ENCODE measurements at regions not wholly inside any gene's neighbourhood (a gene's known extent, or its start where the extent isn't known, plus 50 kb on each side); places are given as distances from the start of the nearest gene placed in this dataset.
"Not testable (repeated sequence)": the region's sequence is repeated elsewhere in the genome, so short reads cannot be mapped to it uniquely, and the experiment has no call there.

- WGBS: 87% methylated on average over 6 of the region's 11 CpGs
- Histone ChIP-seq H3K9me3 (peaks cover 10% of the 10 kb centered on the region), H3K4me3 (no peak overlapping the region), H3K27ac (no peak overlapping the region), H3K27me3 (peaks cover 2% of the 10 kb centered on the region), H3K4me1 (no peaks in the 10 kb centered on the region), H3K36me3 (no peaks in the 10 kb centered on the region)
- DNase-seq (ENCODE audit: low spot score in 2 of 2): peak in 1 of 2 donors; percentile 16
- TF ChIP-seq POLR2A (IDR thresholded peaks at IDR 0.05) (no peak), EP300 (IDR thresholded peaks at IDR 0.05) (no peak), POLR2AphosphoS5 (IDR thresholded peaks at IDR 0.05) (no peak), CTCF (IDR thresholded peaks at IDR 0.05) (no peak)
These were observed 69.2 kb upstream of the SHANK2 start for GRCh38 chr11:71321433-71322191.

GRCh38 chr11:71316701-71317100, 64.3 kb upstream of the SHANK2 start:
- no peak overlapping the region for H3K4me3 ChIP-seq
- DNase-seq (ENCODE audit: low spot score in 2 of 2): no peak
- H3K36me3 ChIP-seq: no peaks in the 10 kb centered on the region
- H3K27ac ChIP-seq: no peak overlapping the region
- H3K4me1 ChIP-seq: no peaks in the 10 kb centered on the region
- H3K27me3 ChIP-seq: peaks cover 3% of the 10 kb centered on the region
- no peak for TF ChIP-seq POLR2A (IDR thresholded peaks at IDR 0.05)
- TF ChIP-seq POLR2AphosphoS5 (IDR thresholded peaks at IDR 0.05): no peak
- TF ChIP-seq EP300 (IDR thresholded peaks at IDR 0.05): no peak
- TF ChIP-seq CTCF (IDR thresholded peaks at IDR 0.05): no peak
- WGBS: 91% methylated on average over 1 of the region's 1 CpG
- H3K9me3 ChIP-seq: peaks cover 10% of the 10 kb centered on the region

GRCh38 chr11:71312616-71313015, 60.2 kb upstream of the SHANK2 start:
- DNase-seq (ENCODE audit: low spot score in 2 of 2): peak in 1 of 2 donors; percentile 43
- not testable (repeated sequence) for H3K4me3 ChIP-seq, H3K27ac ChIP-seq, H3K27me3 ChIP-seq, H3K4me1 ChIP-seq, H3K36me3 ChIP-seq, H3K9me3 ChIP-seq
- 87% methylated on average over 9 of the region's 9 CpGs for WGBS

GRCh38 chr11:71311928-71312510, 59.6 kb upstream of the SHANK2 start:
- Histone ChIP-seq H3K36me3 (no peaks in the 10 kb centered on the region), H3K27me3 (peaks cover 3% of the 10 kb centered on the region), H3K4me1 (no peaks in the 10 kb centered on the region), H3K9me3 (peaks cover 3% of the 10 kb centered on the region), H3K4me3 (no peak overlapping the region), H3K27ac (no peak overlapping the region)
- WGBS: 79% methylated on average over 15 of the region's 15 CpGs
- TF ChIP-seq POLR2AphosphoS5 (IDR thresholded peaks at IDR 0.05): no peak
- TF ChIP-seq EP300 (IDR thresholded peaks at IDR 0.05): no peak
- TF ChIP-seq POLR2A (IDR thresholded peaks at IDR 0.05): no peak
- no peak for TF ChIP-seq CTCF (IDR thresholded peaks at IDR 0.05)
- peak; percentile 12 to 18 for DNase-seq (ENCODE audit: low spot score in 2 of 2)

GRCh38 chr11:71311176-71311925, 59.0 kb upstream of the SHANK2 start:
- no peaks in the 10 kb centered on the region for H3K36me3 ChIP-seq
- no peak overlapping the region for H3K27ac ChIP-seq
- no peaks in the 10 kb centered on the region for H3K4me1 ChIP-seq
- WGBS: 83% methylated on average over 12 of the region's 13 CpGs
- no peak overlapping the region for H3K4me3 ChIP-seq
- H3K9me3 ChIP-seq: no peaks in the 10 kb centered on the region
- peaks cover 3% of the 10 kb centered on the region for H3K27me3 ChIP-seq
- no peak for TF ChIP-seq POLR2A (IDR thresholded peaks at IDR 0.05)
- no peak for TF ChIP-seq CTCF (IDR thresholded peaks at IDR 0.05)
- TF ChIP-seq POLR2AphosphoS5 (IDR thresholded peaks at IDR 0.05): no peak
- no peak for TF ChIP-seq EP300 (IDR thresholded peaks at IDR 0.05)
- peak; percentile 22 to 53 for DNase-seq (ENCODE audit: low spot score in 2 of 2)

Measured in suprapubic skin (tissue), 4 donors.